Lung (tissue), 11 donors: ENCODE measurements at regions not wholly inside any gene's neighbourhood (a gene's known extent, or its start where the extent isn't known, plus 50 kb on each side); places are given as distances from the start of the nearest gene placed in this dataset.

Experiments used
- ATAC-seq: fragments of 200-7000 bp; cut with Tn5 transposase; one replicate; pipeline ENCODE4 v1.9.1; 2020; ENCODE audit warnings: moderate number of reproducible peaks; ENCODE audit not compliant: insufficient read depth, low FRiP score
- DNase-seq, 3 donors: peaks; one replicate each; pipeline ENCODE4 v3.0.0-alpha.2; 2013 to 2017
- H3K27ac ChIP-seq, 2 donors: one replicate each; pipeline ENCODE4 v1.5.1; 2013; ENCODE audit warnings: mild to moderate bottlenecking in 2 of 2, moderate library complexity in 2 of 2, control low read depth in 1 of 2, inconsistent platforms in 1 of 2, low read depth in 1 of 2, low read length in 1 of 2
- H3K27me3 ChIP-seq, 3 donors: one replicate each; pipeline ENCODE4 v1.5.1; 2013; ENCODE audit warnings: low read length in 2 of 3; ENCODE audit not compliant: control insufficient read depth in 3 of 3, insufficient read depth in 3 of 3
- H3K36me3 ChIP-seq, 4 donors: one replicate each; pipeline ENCODE4 v1.5.1; 2013; ENCODE audit warnings: low read length in 4 of 4, mild to moderate bottlenecking in 1 of 4, moderate library complexity in 1 of 4; ENCODE audit not compliant: control insufficient read depth in 4 of 4, insufficient read depth in 4 of 4
- H3K4me1 ChIP-seq, 5 donors: one replicate each; pipeline ENCODE4 v1.5.1; 2013; ENCODE audit warnings: low read length in 5 of 5, mild to moderate bottlenecking in 2 of 5, moderate library complexity in 1 of 5; ENCODE audit not compliant: control insufficient read depth in 5 of 5, insufficient read depth in 5 of 5
- H3K4me3 ChIP-seq: one replicate; pipeline ENCODE4 v1.5.1; 2013; ENCODE audit warnings: mild to moderate bottlenecking, control low read depth, moderate library complexity
- H3K9ac ChIP-seq, 2 donors: one replicate each; pipeline ENCODE4 v1.5.1; 2013; ENCODE audit warnings: low read length in 2 of 2, control low read depth in 1 of 2; ENCODE audit not compliant: insufficient read depth in 1 of 2
- H3K9me3 ChIP-seq, 4 donors: one replicate each; pipeline ENCODE4 v1.5.1; 2013; ENCODE audit warnings: low read length in 3 of 4, mild to moderate bottlenecking in 1 of 4, moderate library complexity in 1 of 4; ENCODE audit not compliant: control insufficient read depth in 4 of 4, insufficient read depth in 3 of 4
- WGBS, 2 donors: extraction: QIAGEN DNeasy Blood & Tissue Kit; methylation state at CpG; one replicate each; pipeline ENCODE4 v1.1.7; 2013; 5-methylcytosine and 5-hydroxymethylcytosine counted together
- TF ChIP-seq, protein P1 (sequence below): IDR thresholded peaks from 2 replicates; pipeline ENCODE4 v1.5.1; 2012; ENCODE audit warnings: mild to moderate bottlenecking; ENCODE audit errors: control extremely low read depth, extremely low read depth
- donor health status: control.
- donor health status: control.
- donor health status: Bipolar disorder and iron deficiency.
- donor health status: healthy.
- donor health status: DM: yes; HTN: yes; CAD: no.

DNA sequence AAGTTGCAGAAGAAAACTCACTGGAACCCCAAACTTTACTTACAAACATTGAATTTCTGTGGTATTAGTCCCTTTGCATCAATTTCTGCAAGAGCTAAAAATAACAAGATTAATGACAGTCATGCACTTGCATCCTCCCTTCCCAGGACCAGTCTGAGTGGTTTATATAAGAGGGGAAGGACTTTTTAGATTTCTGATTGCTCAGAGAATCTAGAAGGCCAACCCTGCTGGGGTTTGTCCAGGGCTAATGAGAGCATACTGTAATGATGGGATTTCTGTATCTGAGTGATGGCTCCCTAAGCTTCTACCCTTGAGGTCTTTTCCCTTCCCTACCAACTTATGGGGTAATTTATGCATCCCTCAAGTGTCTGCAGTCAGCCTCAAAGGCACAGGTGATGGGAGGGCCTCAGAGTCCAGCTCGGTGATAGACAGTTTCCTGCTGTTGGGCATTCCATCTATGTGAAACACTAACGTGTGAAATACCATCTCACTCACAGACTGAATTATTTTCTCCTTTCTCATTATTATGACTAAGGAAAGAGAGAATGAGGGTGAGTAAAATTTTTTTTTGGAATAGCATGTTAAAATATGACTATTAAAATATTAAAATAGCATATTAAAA is 556.3 kb downstream of the RIT2 start:
- Histone ChIP-seq H3K4me3 (no peak overlapping the region), H3K9me3 (no peaks in the 10 kb centered on the region), H3K27ac (no peak overlapping the region), H3K36me3 (no peaks in the 10 kb centered on the region), H3K27me3 (no peaks in the 10 kb centered on the region), H3K9ac (no peak overlapping the region), H3K4me1 (no peaks in the 10 kb centered on the region)
- no peak for ATAC-seq
- TF ChIP-seq, protein P1, sequence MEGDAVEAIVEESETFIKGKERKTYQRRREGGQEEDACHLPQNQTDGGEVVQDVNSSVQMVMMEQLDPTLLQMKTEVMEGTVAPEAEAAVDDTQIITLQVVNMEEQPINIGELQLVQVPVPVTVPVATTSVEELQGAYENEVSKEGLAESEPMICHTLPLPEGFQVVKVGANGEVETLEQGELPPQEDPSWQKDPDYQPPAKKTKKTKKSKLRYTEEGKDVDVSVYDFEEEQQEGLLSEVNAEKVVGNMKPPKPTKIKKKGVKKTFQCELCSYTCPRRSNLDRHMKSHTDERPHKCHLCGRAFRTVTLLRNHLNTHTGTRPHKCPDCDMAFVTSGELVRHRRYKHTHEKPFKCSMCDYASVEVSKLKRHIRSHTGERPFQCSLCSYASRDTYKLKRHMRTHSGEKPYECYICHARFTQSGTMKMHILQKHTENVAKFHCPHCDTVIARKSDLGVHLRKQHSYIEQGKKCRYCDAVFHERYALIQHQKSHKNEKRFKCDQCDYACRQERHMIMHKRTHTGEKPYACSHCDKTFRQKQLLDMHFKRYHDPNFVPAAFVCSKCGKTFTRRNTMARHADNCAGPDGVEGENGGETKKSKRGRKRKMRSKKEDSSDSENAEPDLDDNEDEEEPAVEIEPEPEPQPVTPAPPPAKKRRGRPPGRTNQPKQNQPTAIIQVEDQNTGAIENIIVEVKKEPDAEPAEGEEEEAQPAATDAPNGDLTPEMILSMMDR: no peak
- no peak for DNase-seq
- 57 to 70% methylated on average over 2 of the region's 2 CpGs for WGBS, 2 donors

DNA sequence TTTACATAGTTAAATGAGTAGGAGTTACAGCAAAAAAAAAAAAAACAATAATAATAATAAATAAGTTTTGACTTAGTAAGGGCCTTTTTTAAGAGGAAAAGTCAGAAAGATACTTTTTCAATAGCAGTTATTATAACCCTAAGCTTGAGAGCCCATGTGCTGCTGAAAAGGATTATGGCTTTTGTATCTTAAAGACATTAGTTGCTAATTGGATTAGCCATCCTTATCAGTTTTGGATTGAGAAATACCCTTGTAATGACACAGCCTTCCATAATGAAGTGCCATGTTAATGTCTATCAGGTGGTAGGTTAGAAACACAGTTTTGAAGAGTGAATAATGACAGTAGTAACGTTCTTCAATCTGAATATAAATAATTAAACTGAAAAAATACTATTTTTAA is 554.0 kb downstream of the RIT2 start:
- 48 to 61% methylated on average over 1 of the region's 1 CpG for WGBS, 2 donors
- H3K27me3 ChIP-seq: no peaks in the 10 kb centered on the region
- no peak overlapping the region for H3K9ac ChIP-seq
- no peaks in the 10 kb centered on the region for H3K4me1 ChIP-seq
- ATAC-seq: no peak
- no peak overlapping the region for H3K27ac ChIP-seq
- no peaks in the 10 kb centered on the region for H3K36me3 ChIP-seq
- peak in 1 of 3 donors; percentile 43 for DNase-seq
- TF ChIP-seq, protein P1: no peak
- H3K4me3 ChIP-seq: no peak overlapping the region
- H3K9me3 ChIP-seq: no peaks in the 10 kb centered on the region

DNA sequence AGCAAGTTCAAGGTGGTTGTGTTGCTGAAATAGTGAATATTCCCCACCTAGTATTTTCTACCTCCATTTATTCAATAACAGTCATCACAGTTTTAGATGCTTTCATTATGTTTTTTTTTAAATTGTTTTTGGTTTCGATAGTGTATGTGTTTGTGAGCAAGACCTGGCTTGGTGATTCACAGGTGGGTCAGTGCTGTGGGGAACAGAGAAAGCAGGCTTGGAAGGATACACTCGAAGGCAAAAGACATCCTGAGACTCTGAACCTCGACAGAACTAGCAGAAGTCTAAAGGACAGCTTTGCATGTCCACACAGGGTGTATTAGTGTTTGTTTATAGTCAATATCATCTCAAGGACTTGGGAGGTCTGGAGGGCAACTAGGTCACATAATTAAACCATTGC is 551.5 kb downstream of the RIT2 start:
- DNase-seq: no peak
- ATAC-seq: no peak
- 70 to 82% methylated on average over 3 of the region's 3 CpGs for WGBS, 2 donors
- Histone ChIP-seq H3K4me3 (no peak overlapping the region), H3K4me1 (no peaks in the 10 kb centered on the region), H3K27ac (no peak overlapping the region), H3K9me3 (no peaks in the 10 kb centered on the region), H3K27me3 (no peaks in the 10 kb centered on the region), H3K36me3 (no peaks in the 10 kb centered on the region), H3K9ac (no peak overlapping the region)
- TF ChIP-seq, protein P1: no peak

DNA sequence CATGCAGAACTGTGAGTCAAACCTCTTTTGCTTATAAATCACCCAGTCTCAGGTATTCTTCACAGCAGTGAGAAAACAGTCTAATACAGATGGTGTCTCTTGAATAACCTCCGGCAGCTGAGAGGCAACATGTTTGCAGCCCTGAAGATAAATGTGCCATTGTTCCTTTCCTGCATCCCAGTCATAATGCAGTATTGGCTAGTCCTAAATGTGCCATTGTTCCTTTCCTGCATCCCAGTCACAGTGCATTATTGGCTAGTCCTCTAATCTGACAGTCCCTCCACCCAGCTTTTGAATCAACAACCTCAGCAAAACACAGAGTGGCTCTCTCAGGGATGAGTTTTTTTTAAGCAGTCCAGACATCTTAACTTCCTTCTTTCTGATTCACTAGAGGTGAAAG is 550.7 kb downstream of the RIT2 start:
- WGBS, 2 donors: 59 to 60% methylated on average over 1 of the region's 1 CpG
- DNase-seq (no peak), ATAC-seq (no peak)
- TF ChIP-seq, protein P1: no peak
- no peaks in the 10 kb centered on the region for H3K27me3 ChIP-seq
- H3K36me3 ChIP-seq: no peaks in the 10 kb centered on the region
- H3K9me3 ChIP-seq: no peaks in the 10 kb centered on the region
- no peak overlapping the region for H3K27ac ChIP-seq
- no peak overlapping the region for H3K4me3 ChIP-seq
- no peak overlapping the region for H3K9ac ChIP-seq
- H3K4me1 ChIP-seq: no peaks in the 10 kb centered on the region
